Suppressor macrophage treated with lipopolysaccharide for 4 hours (primary cell): ENCODE measurements at regions not wholly inside any gene's neighbourhood (a gene's known extent, or its start where the extent isn't known, plus 50 kb on each side); places are given as distances from the start of the nearest gene placed in this dataset.

Experiments
- DNase-seq: peaks from one replicate; pipeline ENCODE4 v3.0.0-alpha.2; 2020

GRCh38 chr5:27682600-27682999 lies 644.2 kb upstream of the CDH9 start:
- DNase-seq: no peak

GRCh38 chr5:27652505-27652904 lies 614.1 kb upstream of the CDH9 start:
- no peak for DNase-seq

GRCh38 chr5:27639005-27639612 lies 600.7 kb upstream of the CDH9 start:
- DNase-seq: no peak

GRCh38 chr5:27619982-27620381 lies 581.6 kb upstream of the CDH9 start:
- no peak for DNase-seq

DNA sequence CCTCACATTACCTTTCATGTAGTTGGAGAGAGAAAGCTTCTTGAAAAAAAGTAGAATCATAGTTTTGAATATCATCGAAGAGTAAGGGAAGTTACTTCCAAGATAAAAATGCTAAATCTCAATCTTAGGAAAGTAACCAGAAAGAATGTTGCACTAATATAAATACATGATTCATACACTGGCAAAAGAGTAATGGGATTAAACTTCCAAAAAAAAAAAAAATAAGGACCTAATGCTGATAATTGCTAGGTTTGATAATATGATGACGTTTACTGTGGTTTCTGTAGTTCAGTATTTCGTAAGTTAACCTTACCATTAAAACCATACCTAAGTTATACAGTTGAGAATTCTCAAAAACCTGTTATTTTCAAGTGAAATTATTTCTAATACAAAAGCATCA lies 573.8 kb upstream of the CDH9 start:
- DNase-seq: no peak

- DNase-seq: no peak
Measured at GRCh38 chr5:27608992-27609391, 570.6 kb upstream of the CDH9 start.

GRCh38 chr5:27598576-27598975 lies 560.2 kb upstream of the CDH9 start:
- no peak for DNase-seq

DNA sequence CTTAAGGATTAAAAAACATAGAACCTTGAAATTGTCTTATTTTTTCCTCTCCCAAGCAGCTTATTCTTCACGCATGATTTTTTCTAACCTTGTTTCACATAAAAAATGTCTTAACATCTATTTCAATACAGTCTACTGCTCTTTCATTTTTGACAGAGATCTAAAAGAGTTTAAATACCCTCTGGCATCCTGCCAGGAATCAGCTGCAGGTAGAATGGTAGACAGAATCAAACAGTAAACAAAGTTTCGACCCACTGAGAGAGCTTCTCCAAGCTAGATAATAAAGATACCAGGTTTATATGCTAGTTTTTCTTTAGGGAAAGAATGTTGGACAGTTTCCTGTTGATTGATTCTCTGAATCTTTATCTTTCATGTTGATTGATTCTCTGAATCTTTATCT lies 555.8 kb upstream of the CDH9 start:
- DNase-seq: no peak

DNA sequence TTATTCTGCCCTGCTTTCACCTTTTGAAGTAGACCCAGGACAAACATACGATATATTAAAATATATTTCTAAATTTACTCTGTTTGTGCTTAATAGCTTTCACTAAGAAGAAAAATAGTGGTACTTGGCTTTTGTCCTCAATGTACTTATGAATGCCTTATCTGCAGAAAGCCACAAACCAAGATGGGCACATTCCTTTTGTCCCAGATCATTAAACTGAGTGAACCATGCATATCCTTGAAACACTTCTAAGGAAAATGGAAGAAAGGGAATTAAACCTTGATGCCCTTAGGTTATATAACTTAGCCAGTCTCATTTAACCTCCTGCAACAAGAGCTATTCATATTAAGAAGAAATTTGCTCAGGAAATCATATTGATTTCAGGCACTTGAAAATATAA lies 553.8 kb upstream of the CDH9 start:
- no peak for DNase-seq

DNA sequence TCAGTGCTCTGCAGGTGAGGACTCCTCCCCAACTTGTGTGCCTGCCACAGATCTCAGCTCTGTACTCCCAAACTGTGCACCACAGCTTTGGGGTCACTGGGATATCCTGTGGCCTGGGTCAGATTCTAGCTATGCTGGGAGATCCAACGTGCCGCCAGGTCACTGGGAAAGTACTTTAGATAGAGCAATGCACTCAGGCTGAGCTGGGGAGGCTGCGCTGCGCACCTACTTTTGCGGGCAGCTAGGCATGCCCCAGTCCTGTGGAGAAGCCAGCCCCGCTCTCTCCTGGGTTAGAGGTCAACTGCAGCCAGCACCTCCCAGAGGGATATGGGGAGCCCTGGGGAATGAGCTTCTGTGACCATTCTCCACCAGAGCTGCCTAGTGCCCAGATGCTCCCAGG lies 552.1 kb upstream of the CDH9 start:
- DNase-seq: no peak

DNA sequence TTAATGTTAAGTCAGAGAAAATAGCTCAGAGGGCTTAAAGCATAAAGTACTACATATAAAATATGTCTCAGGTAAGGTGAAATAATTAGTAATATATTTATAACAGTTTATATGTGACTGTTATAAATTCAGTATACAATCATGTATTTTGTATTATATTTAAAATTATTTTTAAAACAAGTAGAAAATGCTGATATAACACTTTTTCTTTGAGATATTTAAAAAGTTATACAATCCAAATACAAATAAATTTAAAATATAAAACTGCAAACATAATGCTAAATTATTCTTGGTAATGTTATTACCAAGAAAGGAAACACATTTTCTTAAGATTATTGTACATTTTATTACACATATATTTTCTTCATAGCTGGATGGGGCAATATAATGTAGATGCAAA lies 539.9 kb upstream of the CDH9 start:
- no peak for DNase-seq

GRCh38 chr5:27571681-27572080 lies 533.3 kb upstream of the CDH9 start:
- DNase-seq: no peak

DNA sequence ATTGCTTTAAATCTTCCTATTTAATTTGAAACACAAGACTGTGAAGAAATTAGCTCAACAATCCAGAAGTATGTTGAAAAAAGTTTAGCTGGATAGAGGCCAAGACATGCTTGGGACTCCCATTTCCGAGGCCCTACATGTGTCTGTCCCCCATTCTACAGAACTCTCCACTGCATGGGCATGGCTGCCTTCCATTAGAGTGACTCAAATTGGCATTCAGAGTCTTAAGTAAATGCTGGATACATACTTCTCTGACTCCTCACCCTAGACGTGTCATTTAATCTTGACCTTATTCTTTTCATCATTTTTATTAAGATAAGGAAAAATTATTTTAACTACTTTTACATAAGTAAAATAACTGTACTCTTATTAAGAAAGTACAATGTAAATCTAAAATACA lies 530.4 kb upstream of the CDH9 start:
- no peak for DNase-seq

GRCh38 chr5:27561408-27561807 lies 523.0 kb upstream of the CDH9 start:
- DNase-seq: no peak

DNA sequence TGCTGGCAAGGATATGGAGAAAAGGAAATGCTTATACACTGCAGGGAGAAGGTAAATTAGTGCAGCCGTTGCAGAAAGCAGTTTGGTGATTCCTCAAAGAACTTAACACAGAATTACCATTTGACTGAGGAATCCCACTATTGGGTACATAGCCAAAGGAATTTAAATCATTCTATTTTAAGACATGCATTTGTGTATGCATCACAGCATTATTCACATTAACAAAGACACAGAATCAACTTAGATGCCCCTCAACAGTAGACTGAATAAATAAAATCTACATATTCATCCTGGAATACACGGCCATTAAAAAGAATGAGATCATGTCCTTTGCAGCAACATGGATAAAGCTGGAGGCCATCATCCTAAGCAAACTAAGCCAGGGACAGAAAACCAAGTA lies 510.1 kb upstream of the CDH9 start:
- no peak for DNase-seq

GRCh38 chr5:27535031-27535557 lies 496.7 kb upstream of the CDH9 start:
- no peak for DNase-seq

- DNase-seq: no peak
Measured at GRCh38 chr5:27532305-27532704, 493.9 kb upstream of the CDH9 start.

GRCh38 chr5:27524515-27524914 lies 486.1 kb upstream of the CDH9 start:
- no peak for DNase-seq

GRCh38 chr5:27523629-27524028 lies 485.2 kb upstream of the CDH9 start:
- no peak for DNase-seq

DNA sequence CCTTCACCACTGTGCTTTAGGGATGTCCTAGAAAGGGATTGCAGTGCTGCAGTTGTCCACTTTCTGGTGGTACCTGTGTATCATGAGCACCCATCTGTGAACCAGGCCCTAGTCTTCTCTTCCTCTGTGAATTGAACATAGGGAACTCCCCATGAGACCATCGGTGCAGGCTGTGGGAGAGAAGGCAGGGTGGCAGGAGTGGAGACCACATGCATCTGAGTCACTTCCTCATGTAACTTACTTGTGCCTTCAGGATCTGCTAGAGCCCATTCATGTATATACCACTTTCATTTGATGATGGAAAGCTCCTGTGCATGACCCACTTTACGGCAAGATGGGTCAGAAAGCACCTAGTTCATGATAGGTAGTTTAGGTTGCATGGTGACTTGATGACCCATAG lies 478.1 kb upstream of the CDH9 start:
- peak; percentile 0 for DNase-seq

DNA sequence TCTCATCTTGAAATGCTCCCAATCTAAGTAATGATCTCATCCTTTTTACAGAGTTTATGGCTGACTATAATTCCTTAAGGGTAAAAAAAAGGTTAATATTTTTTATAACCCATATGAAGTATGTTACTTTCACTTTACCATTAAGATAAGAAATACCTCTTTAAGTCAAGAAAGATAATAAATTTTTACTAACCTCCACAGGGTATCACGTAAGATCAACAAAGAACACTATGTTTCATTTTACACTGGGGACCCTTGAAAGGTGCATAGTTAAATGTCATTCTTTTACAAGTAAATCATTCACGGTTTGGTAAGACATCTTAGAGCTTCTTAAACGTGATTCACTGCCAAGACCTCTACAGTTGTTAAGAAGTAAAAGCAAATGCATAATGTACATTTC lies 472.7 kb upstream of the CDH9 start:
- DNase-seq: no peak

DNA sequence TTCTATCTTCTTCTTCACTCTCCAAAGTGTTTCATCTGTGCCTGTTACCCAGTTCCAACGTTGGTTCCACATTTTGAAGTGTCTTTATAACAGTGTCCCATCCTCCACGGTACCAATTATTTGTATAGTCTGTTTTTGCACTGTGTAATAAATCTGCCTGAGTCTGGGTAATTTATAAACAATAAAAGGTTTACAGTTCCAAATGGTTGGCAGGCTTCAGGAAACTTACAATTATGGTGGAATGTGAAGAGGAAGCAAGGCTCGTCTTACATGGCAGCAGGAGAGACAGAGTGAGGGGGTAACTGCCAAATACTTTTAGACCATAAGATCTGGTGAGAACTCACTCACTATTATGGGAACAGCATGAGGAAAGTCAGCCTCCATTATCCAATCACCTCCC lies 465.4 kb upstream of the CDH9 start:
- no peak for DNase-seq

GRCh38 chr5:27502236-27502635 lies 463.9 kb upstream of the CDH9 start:
- no peak for DNase-seq

DNA sequence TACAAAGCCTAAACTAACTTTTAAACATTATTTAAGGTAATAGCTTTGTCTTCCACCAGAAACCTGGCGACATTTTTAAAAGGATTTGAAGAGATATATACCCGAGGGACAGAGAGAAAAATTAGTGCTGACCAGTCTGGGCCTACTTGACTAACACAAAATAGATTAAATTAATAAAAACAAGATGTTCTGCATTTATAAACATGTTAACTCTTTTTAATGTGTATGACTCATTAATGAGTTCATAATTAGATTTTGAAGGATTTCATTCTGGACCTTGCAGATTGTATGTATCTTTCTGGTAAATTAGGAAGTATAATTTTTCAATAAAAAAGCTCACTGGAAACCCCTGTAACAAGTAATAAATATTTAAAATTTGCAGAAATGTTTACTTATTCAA lies 459.1 kb upstream of the CDH9 start:
- no peak for DNase-seq

DNA sequence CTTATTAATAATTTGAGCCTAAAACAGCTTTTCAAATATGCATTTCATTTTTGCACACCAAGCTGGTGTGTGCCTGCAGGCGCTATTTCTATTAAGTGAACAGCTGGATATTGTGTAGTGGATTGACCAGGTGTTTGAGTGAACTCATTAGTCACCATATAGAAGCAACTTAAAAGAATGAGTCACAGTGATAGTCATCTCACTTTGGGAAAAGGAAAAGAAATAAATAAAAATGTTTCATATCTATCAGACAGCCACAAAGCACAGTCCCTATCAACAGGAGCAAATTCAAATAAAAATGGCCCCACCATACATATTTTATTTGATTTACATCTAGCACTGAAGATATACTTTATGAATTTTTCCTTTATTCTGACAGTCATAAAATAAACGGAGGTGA lies 456.5 kb upstream of the CDH9 start:
- no peak for DNase-seq
